K562 (cell line): ENCODE measurements at regions not wholly inside any gene's neighbourhood (a gene's known extent, or its start where the extent isn't known, plus 50 kb on each side); places are given as distances from the start of the nearest gene placed in this dataset.

ENCODE experiments used
- ARID2 ChIP-seq: fragments of 450-650 bp; IDR thresholded peaks from 2 replicates; pipeline ENCODE4 v1.6.1; 2017; ENCODE audit warnings: antibody characterized with exemption, mild to moderate bottlenecking
- CTCF ChIP-seq, 3 experiments: IDR thresholded peaks in 2 of 3; conservative IDR thresholded peaks in 1 of 3; 2 replicates each; pipeline ENCODE4 v1.5.1; 2011 to 2012; ENCODE audit warnings: low read length in 3 of 3, mild to moderate bottlenecking in 3 of 3, control low read depth in 2 of 3, improper control_type of control experiment in 1 of 3, inconsistent platforms in 1 of 3, low read depth in 1 of 3, mixed read lengths in 1 of 3, moderate library complexity in 1 of 3; ENCODE audit not compliant: insufficient read depth in 2 of 3
- E2F3 ChIP-seq: fragments of 250-450 bp; sonication (Bioruptor Pico); IDR thresholded peaks from 2 replicates; pipeline ENCODE4 v1.4.0; 2020; ENCODE audit warnings: mild to moderate bottlenecking
- ESRRA ChIP-seq: fragments of 450-650 bp; IDR thresholded peaks from 2 replicates; pipeline ENCODE4 v1.6.1; 2014; ENCODE audit warnings: low read depth, mild to moderate bottlenecking, moderate library complexity, borderline replicate concordance
- HDAC1 ChIP-seq, 2 experiments: fragments of 450-650 bp; IDR thresholded peaks; 2 replicates each; pipeline ENCODE4 v1.6.1; 2016 to 2017; ENCODE audit warnings: inconsistent platforms in 1 of 2, mild to moderate bottlenecking in 1 of 2, moderate library complexity in 1 of 2
- JUN ChIP-seq, 2 experiments: sonication (generic) in 1 of 2; formaldehyde crosslinking in 1 of 2; IDR thresholded peaks; 2 replicates each; pipeline versions ENCODE4 v1.6.1 to v1.8.0; 2012 to 2022; ENCODE audit warnings: borderline replicate concordance in 2 of 2, mild to moderate bottlenecking in 2 of 2, improper control_type of control experiment in 1 of 2, low read depth in 1 of 2, low read length in 1 of 2, missing genetic modification reagents in 1 of 2
- KDM1A ChIP-seq, 2 experiments: fragments of 450-650 bp; IDR thresholded peaks; 2 replicates each; pipeline ENCODE4 v1.6.1; 2016; ENCODE audit warnings: mild to moderate bottlenecking in 2 of 2
- MED1 ChIP-seq: sonication (generic); formaldehyde crosslinking; IDR thresholded peaks from 2 replicates; pipeline ENCODE4 v1.8.1; 2023; ENCODE audit warnings: missing genetic modification reagents, borderline replicate concordance
- MEF2D ChIP-seq: conservative IDR thresholded peaks from 2 replicates; pipeline ENCODE4 v1.6.1; 2016; ENCODE audit warnings: low read depth, missing genetic modification characterization, missing compliant biosample characterization
- MEIS2 ChIP-seq: fragments of 450-650 bp; IDR thresholded peaks from 2 replicates; pipeline ENCODE4 v1.6.1; 2014; ENCODE audit warnings: mild to moderate bottlenecking; ENCODE audit not compliant: partially characterized antibody
- MLLT1 ChIP-seq, 2 experiments: fragments of 450-650 bp; IDR thresholded peaks; 2 replicates each; pipeline ENCODE4 v1.6.1; 2016
- PHF8 ChIP-seq: fragments of 200-600 bp; sonication (generic); IDR thresholded peaks from 2 replicates; pipeline ENCODE4 v1.6.1; 2012; ENCODE audit warnings: mixed run types, mild to moderate bottlenecking, inconsistent platforms, low read length, moderate library complexity, borderline replicate concordance
- SMC3 ChIP-seq: conservative IDR thresholded peaks from 2 replicates; pipeline ENCODE4 v1.6.1; 2011; ENCODE audit warnings: low read depth, low read length, improper control_type of control experiment; ENCODE audit not compliant: insufficient read depth
- ZBTB2 ChIP-seq: fragments of 450-650 bp; IDR thresholded peaks from 2 replicates; pipeline ENCODE4 v1.6.1; 2016; ENCODE audit warnings: antibody characterized with exemption
- ZNF12 ChIP-seq: sonication (generic); formaldehyde crosslinking; IDR thresholded peaks from 2 replicates; pipeline ENCODE4 v1.4.0; 2020; ENCODE audit warnings: mild to moderate bottlenecking, missing genetic modification reagents
- ZNF408 ChIP-seq: fragments of 250-450 bp; sonication (Bioruptor Pico); IDR thresholded peaks from 2 replicates; pipeline ENCODE4 v1.4.0; 2020; ENCODE audit warnings: low read depth, mild to moderate bottlenecking, moderate library complexity
- ZNF431 ChIP-seq: sonication (generic); formaldehyde crosslinking; IDR thresholded peaks from 2 replicates; pipeline ENCODE4 v1.8.0; 2022; ENCODE audit warnings: mild to moderate bottlenecking, missing genetic modification reagents
- ZNF584 ChIP-seq: fragments of 200-800 bp; sonication (Bioruptor generic); IDR thresholded peaks from 2 replicates; pipeline ENCODE4 v1.6.1; 2016; ENCODE audit warnings: low read depth, mild to moderate bottlenecking, missing genetic modification characterization, missing compliant biosample characterization
- ZNF740 ChIP-seq, 3 experiments: fragments of 200-800 bp in 1 of 3; sonication (Bioruptor generic) in 1 of 3; sonication (generic) in 1 of 3; formaldehyde crosslinking in 1 of 3; IDR thresholded peaks; 2 replicates each; pipeline versions ENCODE4 v1.6.1 to v1.8.0; 2016 to 2022; ENCODE audit warnings: mild to moderate bottlenecking in 2 of 3, missing compliant biosample characterization in 2 of 3, missing genetic modification characterization in 2 of 3, missing genetic modification reagents in 1 of 3

- peak in 2 of 3 experiments; percentile 18 to 31; a peak in 2 of 6 replicates for TF ChIP-seq CTCF (IDR thresholded peaks at IDR 0.05 in 2 of 3, conservative IDR thresholded peaks at IDR 0.05 in 1 of 3; ENCODE audit: insufficient read depth in 2 of 3, low read depth in 1 of 3, low read length in 3 of 3)
- no peak for TF ChIP-seq ZNF12 (CRISPR knock-in tag)
- TF ChIP-seq ZNF584 (CRISPR knock-in tag): 0 out of 2 replicates have a peak, but pooled peaks have one; percentile 72
- no peak for TF ChIP-seq ESRRA
- TF ChIP-seq ZNF408 (CRISPR knock-in tag): no peak
- no peak for TF ChIP-seq E2F3 (CRISPR knock-in tag)
- no peak for TF ChIP-seq PHF8
- TF ChIP-seq MED1: no peak
- TF ChIP-seq SMC3: no peak
- TF ChIP-seq ZNF431 (CRISPR knock-in tag): no peak
- no peak for TF ChIP-seq MEF2D
- no peak for TF ChIP-seq JUN (IDR thresholded peaks at IDR 0.05; ENCODE audit: borderline replicate concordance, low read depth, low read length)
- no peak for TF ChIP-seq JUN (CRISPR knock-in tag; IDR thresholded peaks at IDR 0.05; ENCODE audit: borderline replicate concordance)
- TF ChIP-seq KDM1A (IDR thresholded peaks at IDR 0.05): no peak
- TF ChIP-seq ZBTB2: no peak
- no peak for TF ChIP-seq MEIS2
- TF ChIP-seq MLLT1 (IDR thresholded peaks at IDR 0.05): no peak
- TF ChIP-seq ARID2: no peak
- TF ChIP-seq HDAC1 (IDR thresholded peaks at IDR 0.05): peak in 1 of 2 experiments; percentile 77; a peak in 2 of 4 replicates
- no peak for TF ChIP-seq ZNF740 (CRISPR knock-in tag; IDR thresholded peaks at IDR 0.05)
- no peak for TF ChIP-seq ZNF740 (tag; IDR thresholded peaks at IDR 0.05)
Observed at GRCh38 chr1:37255136-37255795, 219.1 kb upstream of the ZC3H12A start (continued).
